HepG2 (cell line): ENCODE measurements at regions not wholly inside any gene's neighbourhood (a gene's known extent, or its start where the extent isn't known, plus 50 kb on each side); places are given as distances from the start of the nearest gene placed in this dataset.
A peak's percentile ranks its signal among the peaks of the same experiment; 100 is the strongest.

Source experiments
- EHMT2 ChIP-seq: fragments of 200-600 bp; sonication (generic); IDR thresholded peaks from 2 replicates; pipeline ENCODE4 v1.7.0; 2017; ENCODE audit warnings: antibody characterized with exemption, low read depth, low read length, borderline replicate concordance
- FOXA3 ChIP-seq: IDR thresholded peaks from 2 replicates; pipeline ENCODE4 v1.6.1; 2016; ENCODE audit warnings: missing genetic modification reagents, missing compliant biosample characterization
- HDAC2 ChIP-seq: sonication (generic); formaldehyde crosslinking; IDR thresholded peaks from 2 replicates; pipeline ENCODE4 v1.4.0; 2020; ENCODE audit warnings: missing genetic modification reagents
- HOMEZ ChIP-seq: IDR thresholded peaks from 2 replicates; pipeline ENCODE4 v1.6.1; 2016; ENCODE audit warnings: low read depth
- KLF11 ChIP-seq: IDR thresholded peaks from 2 replicates; pipeline ENCODE4 v1.6.1; 2016; ENCODE audit warnings: missing compliant biosample characterization
- KMT2B ChIP-seq: IDR thresholded peaks from 2 replicates; pipeline ENCODE4 v1.6.1; 2016; ENCODE audit warnings: missing genetic modification reagents, missing compliant biosample characterization
- NFAT5 ChIP-seq: sonication (generic); formaldehyde crosslinking; IDR thresholded peaks from 2 replicates; pipeline ENCODE4 v1.4.0; 2020; ENCODE audit warnings: missing genetic modification reagents
- SP140L ChIP-seq: sonication (generic); formaldehyde crosslinking; IDR thresholded peaks from 2 replicates; pipeline ENCODE4 v1.4.0; 2020; ENCODE audit warnings: missing genetic modification reagents, borderline replicate concordance
- ZBTB20 ChIP-seq: sonication (generic); formaldehyde crosslinking; IDR thresholded peaks from 2 replicates; pipeline ENCODE4 v1.8.1; 2023; ENCODE audit warnings: missing genetic modification reagents, low read depth, mild to moderate bottlenecking, borderline replicate concordance
- ZNF136 ChIP-seq: sonication (generic); formaldehyde crosslinking; IDR thresholded peaks from 2 replicates; pipeline ENCODE4 v1.8.1; 2022; ENCODE audit warnings: low read depth, mild to moderate bottlenecking, moderate library complexity, missing genetic modification reagents
- ZNF205 ChIP-seq: IDR thresholded peaks from 2 replicates; pipeline ENCODE4 v1.6.1; 2018; ENCODE audit warnings: missing biosample characterization, missing genetic modification reagents
- ZNF414 ChIP-seq: sonication (generic); formaldehyde crosslinking; IDR thresholded peaks from 2 replicates; pipeline ENCODE4 v1.5.0; 2020; ENCODE audit warnings: missing genetic modification reagents
- ZNF652 ChIP-seq: IDR thresholded peaks from 2 replicates; pipeline ENCODE4 v1.6.1; 2016; ENCODE audit warnings: low read depth, borderline replicate concordance
- ZNF777 ChIP-seq: sonication (generic); formaldehyde crosslinking; IDR thresholded peaks from 2 replicates; pipeline ENCODE4 v1.4.0; 2020; ENCODE audit warnings: missing genetic modification reagents
- ZNF83 ChIP-seq: sonication (generic); formaldehyde crosslinking; IDR thresholded peaks from 2 replicates; pipeline ENCODE4 v1.4.0; 2020; ENCODE audit warnings: missing genetic modification reagents, mild to moderate bottlenecking, borderline replicate concordance
- ZNF879 ChIP-seq: sonication (generic); formaldehyde crosslinking; IDR thresholded peaks from 2 replicates; pipeline ENCODE4 v1.8.1; 2023; ENCODE audit warnings: missing genetic modification reagents
- TF ChIP-seq, protein P1 (sequence below): sonication (generic); formaldehyde crosslinking; IDR thresholded peaks from 2 replicates; pipeline ENCODE4 v1.4.0; 2020; ENCODE audit warnings: missing genetic modification reagents
- TF ChIP-seq, protein P2 (sequence below): sonication (generic); formaldehyde crosslinking; IDR thresholded peaks from 2 replicates; pipeline ENCODE4 v1.4.0; 2020; ENCODE audit warnings: low read depth, missing genetic modification reagents

DNA sequence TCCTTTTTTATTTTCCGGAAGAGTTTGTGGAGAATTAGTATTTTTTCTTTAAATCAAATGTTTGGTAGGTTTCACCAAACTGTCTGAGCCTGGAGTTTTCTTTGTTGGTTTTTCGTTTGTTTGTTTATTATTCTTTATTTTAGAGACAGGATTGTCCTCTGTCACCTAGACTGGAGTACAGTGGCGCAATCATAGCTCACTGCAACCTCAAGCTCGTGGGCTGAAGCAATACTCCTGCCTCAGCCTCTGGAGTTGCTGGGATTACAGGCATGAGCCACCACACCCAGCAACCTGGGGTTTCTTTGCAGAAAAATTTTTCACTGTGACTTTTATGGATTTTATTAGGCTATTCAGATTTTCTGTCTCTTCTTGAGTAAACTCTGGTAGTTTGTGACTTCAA, 120.2 kb upstream of the LOC128125822 start (continued):
- TF ChIP-seq HOMEZ (CRISPR knock-in tag) (peak; percentile 94), ZNF83 (CRISPR knock-in tag) (no peak), HDAC2 (peak; percentile 97), KLF11 (CRISPR knock-in tag) (no peak; the same call in 1 of the 2 replicates), EHMT2 (peak; percentile 42; the same call in 1 of the 2 replicates), FOXA3 (CRISPR knock-in tag) (peak; percentile 94), ZNF879 (CRISPR knock-in tag) (no peak), ZNF136 (CRISPR knock-in tag) (no peak), NFAT5 (CRISPR knock-in tag) (no peak), ZNF652 (no peak; the same call in 1 of the 2 replicates), KMT2B (CRISPR knock-in tag) (peak; percentile 23; the same call in 1 of the 2 replicates), ZBTB20 (CRISPR knock-in tag) (no peak), ZNF777 (CRISPR knock-in tag) (no peak), SP140L (CRISPR knock-in tag) (peak; percentile 45; the same call in 1 of the 2 replicates), ZNF205 (peak; percentile 72; the same call in 1 of the 2 replicates), ZNF414 (CRISPR knock-in tag) (peak; percentile 52; the same call in 1 of the 2 replicates)
- TF ChIP-seq, protein P1, sequence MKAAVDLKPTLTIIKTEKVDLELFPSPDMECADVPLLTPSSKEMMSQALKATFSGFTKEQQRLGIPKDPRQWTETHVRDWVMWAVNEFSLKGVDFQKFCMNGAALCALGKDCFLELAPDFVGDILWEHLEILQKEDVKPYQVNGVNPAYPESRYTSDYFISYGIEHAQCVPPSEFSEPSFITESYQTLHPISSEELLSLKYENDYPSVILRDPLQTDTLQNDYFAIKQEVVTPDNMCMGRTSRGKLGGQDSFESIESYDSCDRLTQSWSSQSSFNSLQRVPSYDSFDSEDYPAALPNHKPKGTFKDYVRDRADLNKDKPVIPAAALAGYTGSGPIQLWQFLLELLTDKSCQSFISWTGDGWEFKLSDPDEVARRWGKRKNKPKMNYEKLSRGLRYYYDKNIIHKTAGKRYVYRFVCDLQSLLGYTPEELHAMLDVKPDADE (CRISPR knock-in tag): no peak
- TF ChIP-seq, protein P2, sequence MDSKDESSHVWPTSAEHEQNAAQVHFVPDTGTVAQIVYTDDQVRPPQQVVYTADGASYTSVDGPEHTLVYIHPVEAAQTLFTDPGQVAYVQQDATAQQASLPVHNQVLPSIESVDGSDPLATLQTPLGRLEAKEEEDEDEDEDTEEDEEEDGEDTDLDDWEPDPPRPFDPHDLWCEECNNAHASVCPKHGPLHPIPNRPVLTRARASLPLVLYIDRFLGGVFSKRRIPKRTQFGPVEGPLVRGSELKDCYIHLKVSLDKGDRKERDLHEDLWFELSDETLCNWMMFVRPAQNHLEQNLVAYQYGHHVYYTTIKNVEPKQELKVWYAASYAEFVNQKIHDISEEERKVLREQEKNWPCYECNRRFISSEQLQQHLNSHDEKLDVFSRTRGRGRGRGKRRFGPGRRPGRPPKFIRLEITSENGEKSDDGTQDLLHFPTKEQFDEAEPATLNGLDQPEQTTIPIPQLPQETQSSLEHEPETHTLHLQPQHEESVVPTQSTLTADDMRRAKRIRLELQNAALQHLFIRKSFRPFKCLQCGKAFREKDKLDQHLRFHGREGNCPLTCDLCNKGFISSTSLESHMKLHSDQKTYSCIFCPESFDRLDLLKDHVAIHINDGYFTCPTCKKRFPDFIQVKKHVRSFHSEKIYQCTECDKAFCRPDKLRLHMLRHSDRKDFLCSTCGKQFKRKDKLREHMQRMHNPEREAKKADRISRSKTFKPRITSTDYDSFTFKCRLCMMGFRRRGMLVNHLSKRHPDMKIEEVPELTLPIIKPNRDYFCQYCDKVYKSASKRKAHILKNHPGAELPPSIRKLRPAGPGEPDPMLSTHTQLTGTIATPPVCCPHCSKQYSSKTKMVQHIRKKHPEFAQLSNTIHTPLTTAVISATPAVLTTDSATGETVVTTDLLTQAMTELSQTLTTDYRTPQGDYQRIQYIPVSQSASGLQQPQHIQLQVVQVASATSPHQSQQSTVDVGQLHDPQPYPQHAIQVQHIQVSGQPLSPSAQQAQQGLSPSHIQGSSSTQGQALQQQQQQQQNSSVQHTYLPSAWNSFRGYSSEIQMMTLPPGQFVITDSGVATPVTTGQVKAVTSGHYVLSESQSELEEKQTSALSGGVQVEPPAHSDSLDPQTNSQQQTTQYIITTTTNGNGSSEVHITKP: peak; percentile 43; the same call in 1 of the 2 replicates
